BLaER1 treated with 17β-estradiol and CSF1 and Interleukin-3, amounts not matched to agents 10 nM and 100 nM (cell line): ENCODE measurements at regions not wholly inside any gene's neighbourhood (a gene's known extent, or its start where the extent isn't known, plus 50 kb on each side); places are given as distances from the start of the nearest gene placed in this dataset.

Source experiments
- H3K27ac ChIP-seq, 11 experiments: shearing (Covaris generic); formaldehyde crosslinking; 2 replicates each; pipeline ENCODE4 v1.8.1; 2022
- H3K27me3 ChIP-seq, 11 experiments: shearing (Covaris generic); formaldehyde crosslinking; 2 replicates each; pipeline ENCODE4 v1.8.1; 2022
- H3K36me3 ChIP-seq, 11 experiments: shearing (Covaris generic); formaldehyde crosslinking; 2 replicates each; pipeline ENCODE4 v1.8.1; 2022
- H3K4me1 ChIP-seq, 10 experiments: shearing (Covaris generic); formaldehyde crosslinking; 2 replicates each; pipeline ENCODE4 v1.8.1; 2022
- H3K4me2 ChIP-seq, 11 experiments: shearing (Covaris generic); formaldehyde crosslinking; 2 replicates each; pipeline ENCODE4 v1.8.1; 2022
- H3K4me3 ChIP-seq, 10 experiments: shearing (Covaris generic); formaldehyde crosslinking; 2 replicates each; pipeline ENCODE4 v1.8.1; 2022
- H3K9ac ChIP-seq, 11 experiments: shearing (Covaris generic); formaldehyde crosslinking; 2 replicates each; pipeline ENCODE4 v1.8.1; 2022
- H3K9me3 ChIP-seq, 11 experiments: shearing (Covaris generic); formaldehyde crosslinking; replicated peaks in 1 of 11; 2 replicates each; pipeline ENCODE4 v1.8.1; 2022
- H4K20me1 ChIP-seq, 11 experiments: shearing (Covaris generic); formaldehyde crosslinking; 2 replicates each; pipeline ENCODE4 v1.8.1; 2022
- Cebpa-rat ChIP-seq, 11 experiments: shearing (Covaris generic); IDR thresholded peaks; 2 replicates each; pipeline ENCODE4 v1.8.1; 2022

DNA sequence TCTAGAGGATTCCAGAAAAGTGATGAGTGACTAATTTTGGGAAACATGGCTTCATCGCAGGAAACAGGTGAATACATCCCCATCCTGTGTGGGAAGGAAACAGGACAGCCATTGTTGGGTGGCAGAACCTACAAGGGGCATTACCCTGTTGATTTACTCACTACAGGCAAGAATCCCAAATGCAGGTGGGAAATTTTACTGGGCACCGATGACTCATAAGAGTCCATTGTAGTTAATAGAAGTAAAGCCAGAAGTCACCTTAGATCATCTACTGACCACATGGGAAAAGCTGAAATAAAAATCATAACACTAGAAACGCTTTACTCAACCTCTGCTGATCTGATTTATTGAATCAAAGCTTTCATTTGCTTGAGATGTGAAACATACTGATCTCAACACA is 136.4 kb downstream of the TRIML1 start:
- Histone ChIP-seq H3K9ac (no peak overlapping the region), H3K36me3 (no peaks in the 10 kb centered on the region), H3K4me2 (no peak overlapping the region), H3K4me3 (no peak overlapping the region), H4K20me1 (no peaks in the 10 kb centered on the region), H3K9me3 (peaks cover 0 to 6% (median 0%) of the 10 kb centered on the region in 11 experiments; a peak in 1 of 22 replicates), H3K27ac (no peak overlapping the region), H3K27me3 (no peaks in the 10 kb centered on the region), H3K4me1 (peaks cover 0 to 16% (median 9%) of the 10 kb centered on the region in 10 experiments; a peak in 12 of 20 replicates)
- TF ChIP-seq Cebpa-rat (IDR thresholded peaks at IDR 0.05) = no peak

DNA sequence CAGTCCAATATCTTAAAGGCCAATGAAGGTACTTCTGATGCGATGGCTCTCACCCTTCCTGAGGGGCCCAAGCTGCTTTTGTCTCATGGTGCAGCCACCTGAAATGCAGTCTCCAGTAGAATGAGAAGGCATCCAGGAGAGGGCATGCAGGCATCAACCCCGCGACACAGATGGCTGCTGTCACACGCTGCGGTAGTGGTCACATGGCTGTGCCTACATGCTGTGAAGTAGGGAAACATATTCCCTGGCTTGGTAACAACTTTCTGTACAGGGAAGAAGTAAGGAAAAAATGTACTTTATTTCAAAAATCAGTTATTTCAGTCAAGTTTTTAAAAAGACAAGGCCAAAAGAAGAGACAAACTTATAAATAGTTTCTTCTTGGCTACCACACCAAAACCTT is 139.9 kb downstream of the TRIML1 start:
- Histone ChIP-seq H3K4me1 (peaks cover 0 to 16% (median 9%) of the 10 kb centered on the region in 10 experiments; a peak in 12 of 20 replicates), H3K9me3 (peaks cover 10 to 23% (median 15%) of the 10 kb centered on the region in 11 experiments; a peak in 20 of 22 replicates), H3K4me2 (no peak overlapping the region), H3K9ac (no peak overlapping the region), H3K27ac (no peak overlapping the region), H3K27me3 (no peaks in the 10 kb centered on the region), H4K20me1 (no peaks in the 10 kb centered on the region), H3K4me3 (no peak overlapping the region), H3K36me3 (no peaks in the 10 kb centered on the region)
- TF ChIP-seq Cebpa-rat (IDR thresholded peaks at IDR 0.05) = no peak

DNA sequence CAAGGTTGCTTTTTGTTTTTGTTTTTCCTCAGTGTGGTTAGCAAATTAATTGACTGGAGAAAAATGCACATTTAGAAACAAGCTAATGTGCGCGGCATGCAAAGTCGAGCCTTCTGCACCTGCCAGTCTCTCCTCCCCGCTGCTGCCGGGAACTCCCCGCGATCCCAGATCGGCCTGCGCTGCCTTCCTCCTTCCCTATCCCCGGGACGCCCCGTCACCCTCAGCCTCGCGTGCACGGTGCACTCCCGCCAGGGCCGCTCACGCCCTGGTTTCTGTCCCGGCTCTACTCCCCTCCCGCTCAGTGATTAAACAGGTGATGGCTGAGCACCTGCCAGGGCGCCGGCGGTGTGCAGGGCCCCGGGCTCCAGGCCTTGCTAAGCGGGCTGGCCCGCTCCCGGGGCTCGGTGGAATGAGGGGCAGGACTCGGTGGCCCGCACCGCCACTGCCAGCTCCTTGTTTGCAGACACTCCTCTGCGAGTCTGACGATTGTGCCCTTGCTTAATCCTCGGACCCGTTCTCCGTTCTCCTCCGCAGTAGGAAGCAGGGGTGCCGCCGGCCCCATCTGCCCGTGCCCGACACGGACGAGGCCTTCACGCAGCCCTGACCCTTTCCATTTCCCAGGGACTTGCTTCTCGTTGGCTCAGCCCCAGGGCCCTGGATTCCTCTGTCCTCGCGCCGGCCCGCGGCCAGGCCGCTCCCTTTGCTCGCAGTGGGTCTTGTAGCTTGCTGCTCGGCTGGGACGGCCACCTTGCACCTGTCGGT is 143.4 kb downstream of the TRIML1 start:
- H4K20me1 ChIP-seq = no peaks in the 10 kb centered on the region
- no peak overlapping the region for H3K4me3 ChIP-seq
- peaks cover 10 to 23% (median 15%) of the 10 kb centered on the region in 11 experiments; a peak in 20 of 22 replicates for H3K9me3 ChIP-seq
- TF ChIP-seq Cebpa-rat (IDR thresholded peaks at IDR 0.05) = no peak
- H3K9ac ChIP-seq = no peak overlapping the region
- no peak overlapping the region for H3K27ac ChIP-seq
- peaks cover 0 to 13% (median 8%) of the 10 kb centered on the region in 10 experiments; a peak in 12 of 20 replicates for H3K4me1 ChIP-seq
- no peak overlapping the region for H3K4me2 ChIP-seq
- H3K27me3 ChIP-seq = no peaks in the 10 kb centered on the region
- no peaks in the 10 kb centered on the region for H3K36me3 ChIP-seq

DNA sequence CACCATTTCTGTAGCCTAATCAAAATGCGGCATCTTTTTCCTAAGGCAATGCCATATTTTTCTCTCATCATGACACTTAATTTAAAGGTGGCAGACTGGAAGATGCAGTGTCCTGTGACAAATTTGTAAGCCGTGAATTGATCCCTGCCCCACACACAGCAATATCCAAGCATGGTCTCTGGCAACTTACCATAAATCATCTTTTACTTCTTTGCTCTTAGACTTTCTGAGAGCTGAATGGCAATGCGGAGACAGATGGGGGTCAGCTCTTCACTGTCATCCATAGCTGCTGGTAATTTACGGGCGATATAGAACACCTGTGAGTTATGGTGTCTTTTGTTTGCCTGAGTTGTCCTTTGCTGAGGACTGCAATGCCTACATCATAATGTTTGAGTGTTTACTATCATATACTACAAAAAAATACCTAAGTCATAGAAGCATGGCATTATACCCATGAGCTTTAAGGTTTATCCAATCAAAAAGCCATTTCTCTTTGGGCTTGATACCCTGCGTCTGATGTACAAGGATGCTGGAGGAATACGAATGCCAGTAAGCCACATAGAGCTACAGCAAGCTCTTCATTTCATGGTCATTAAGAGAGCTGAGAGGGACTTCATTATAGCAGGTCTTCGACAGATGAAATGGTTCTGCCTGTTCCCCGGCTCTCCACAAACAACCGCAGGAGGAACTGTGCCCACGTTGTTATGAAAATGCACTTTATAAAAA is 148.1 kb downstream of the TRIML1 start:
- H3K4me3 ChIP-seq = no peak overlapping the region
- no peak overlapping the region for H3K27ac ChIP-seq
- no peak overlapping the region for H3K4me2 ChIP-seq
- H3K9ac ChIP-seq = no peak overlapping the region
- no peaks in the 10 kb centered on the region for H3K36me3 ChIP-seq
- TF ChIP-seq Cebpa-rat (IDR thresholded peaks at IDR 0.05) = no peak
- H3K4me1 ChIP-seq = peaks cover 0 to 10% (median 5%) of the 10 kb centered on the region in 10 experiments; a peak in 6 of 20 replicates
- H4K20me1 ChIP-seq = no peaks in the 10 kb centered on the region
- no peaks in the 10 kb centered on the region for H3K27me3 ChIP-seq
- peaks cover 8 to 11% (median 9%) of the 10 kb centered on the region in 11 experiments; a peak in 20 of 22 replicates for H3K9me3 ChIP-seq

DNA sequence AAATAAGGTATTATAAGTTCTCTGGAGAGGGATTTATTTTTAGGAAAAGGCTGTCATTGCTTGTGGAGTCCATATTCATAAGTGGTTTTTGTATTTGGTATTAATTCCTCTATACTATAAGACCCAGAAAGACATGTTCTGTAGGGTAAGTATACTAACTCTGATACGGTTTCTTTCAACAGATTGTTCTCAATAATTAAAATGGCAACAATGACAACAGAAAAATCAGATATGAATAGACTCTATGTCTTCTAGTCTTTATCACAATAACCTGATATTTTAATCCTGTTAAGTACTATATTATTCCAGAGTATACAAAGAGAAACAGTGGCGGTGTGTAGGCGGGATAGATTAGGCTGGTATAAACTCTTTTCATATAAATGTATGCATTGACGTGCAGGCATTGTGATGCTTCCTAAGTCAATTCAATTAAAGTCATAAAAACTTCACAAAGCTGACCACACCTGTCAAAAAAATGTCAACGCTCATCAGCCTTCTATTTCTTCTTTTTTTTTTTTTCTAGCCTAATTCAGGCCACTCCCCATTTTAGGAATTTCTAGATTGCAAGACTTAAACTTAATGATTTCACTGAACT is 150.4 kb downstream of the TRIML1 start:
- no peak for TF ChIP-seq Cebpa-rat (IDR thresholded peaks at IDR 0.05)
- H3K36me3 ChIP-seq = no peaks in the 10 kb centered on the region
- H3K9me3 ChIP-seq = no peaks in the 10 kb centered on the region
- H4K20me1 ChIP-seq = no peaks in the 10 kb centered on the region
- H3K4me1 ChIP-seq = peaks cover 0 to 10% (median 5%) of the 10 kb centered on the region in 10 experiments; a peak in 6 of 20 replicates
- H3K4me3 ChIP-seq = no peak overlapping the region
- no peak overlapping the region for H3K9ac ChIP-seq
- no peak overlapping the region for H3K4me2 ChIP-seq
- no peaks in the 10 kb centered on the region for H3K27me3 ChIP-seq
- H3K27ac ChIP-seq = no peak overlapping the region

DNA sequence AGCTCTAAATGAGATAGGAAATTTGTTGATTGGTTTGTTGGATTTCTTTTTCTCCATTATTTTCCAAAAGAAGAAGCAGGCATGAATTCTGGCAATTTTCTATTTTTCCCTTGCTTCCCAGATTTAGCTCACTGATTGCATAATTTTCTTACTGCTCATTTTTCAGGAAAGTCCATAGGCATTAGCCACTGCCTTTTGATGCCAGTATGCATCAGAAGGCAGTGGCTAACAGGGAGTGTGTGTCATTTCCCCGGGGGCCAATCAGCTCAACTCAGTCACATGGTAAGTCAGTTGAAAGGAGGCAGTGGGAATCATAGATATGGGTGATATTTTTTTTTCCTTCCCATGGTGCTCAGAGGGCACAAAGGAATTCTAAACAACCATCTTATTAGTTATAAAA is 156.7 kb downstream of the TRIML1 start:
- TF ChIP-seq Cebpa-rat (IDR thresholded peaks at IDR 0.05) = no peak
- Histone ChIP-seq H3K36me3 (no peaks in the 10 kb centered on the region), H3K9ac (no peak overlapping the region), H3K4me2 (no peak overlapping the region), H4K20me1 (no peaks in the 10 kb centered on the region), H3K9me3 (peaks cover 0 to 6% (median 0%) of the 10 kb centered on the region in 11 experiments; a peak in 3 of 22 replicates), H3K4me3 (no peak overlapping the region), H3K4me1 (peaks cover 0 to 6% (median 4%) of the 10 kb centered on the region in 10 experiments; a peak in 6 of 20 replicates), H3K27me3 (no peaks in the 10 kb centered on the region), H3K27ac (no peak overlapping the region)

DNA sequence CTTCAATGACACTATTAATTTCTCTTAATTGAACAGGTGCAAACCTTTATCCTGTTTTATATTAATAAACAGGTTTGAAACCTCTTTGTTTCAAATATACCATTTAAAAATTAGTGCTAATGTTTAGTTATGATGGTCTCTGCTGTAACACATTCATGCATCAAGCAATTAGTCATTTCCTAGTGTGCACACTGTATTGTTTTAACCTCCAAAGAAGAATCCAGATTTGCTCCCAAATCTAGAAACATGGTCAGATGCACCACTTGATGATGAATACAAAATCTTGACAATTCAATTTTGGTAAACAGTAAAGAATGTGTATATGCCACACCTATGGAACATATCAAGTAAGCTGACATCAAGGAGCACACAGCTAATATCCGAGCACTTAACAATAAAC is 157.1 kb downstream of the TRIML1 start:
- no peak overlapping the region for H3K4me2 ChIP-seq
- no peak overlapping the region for H3K27ac ChIP-seq
- TF ChIP-seq Cebpa-rat (IDR thresholded peaks at IDR 0.05) = no peak
- no peaks in the 10 kb centered on the region for H4K20me1 ChIP-seq
- H3K9ac ChIP-seq = no peak overlapping the region
- H3K9me3 ChIP-seq = peaks cover 0 to 10% (median 0%) of the 10 kb centered on the region in 11 experiments; a peak in 3 of 22 replicates
- no peaks in the 10 kb centered on the region for H3K36me3 ChIP-seq
- no peak overlapping the region for H3K4me3 ChIP-seq
- peaks cover 0 to 4% (median 0%) of the 10 kb centered on the region in 10 experiments; a peak in 2 of 20 replicates for H3K4me1 ChIP-seq
- H3K27me3 ChIP-seq = no peaks in the 10 kb centered on the region

DNA sequence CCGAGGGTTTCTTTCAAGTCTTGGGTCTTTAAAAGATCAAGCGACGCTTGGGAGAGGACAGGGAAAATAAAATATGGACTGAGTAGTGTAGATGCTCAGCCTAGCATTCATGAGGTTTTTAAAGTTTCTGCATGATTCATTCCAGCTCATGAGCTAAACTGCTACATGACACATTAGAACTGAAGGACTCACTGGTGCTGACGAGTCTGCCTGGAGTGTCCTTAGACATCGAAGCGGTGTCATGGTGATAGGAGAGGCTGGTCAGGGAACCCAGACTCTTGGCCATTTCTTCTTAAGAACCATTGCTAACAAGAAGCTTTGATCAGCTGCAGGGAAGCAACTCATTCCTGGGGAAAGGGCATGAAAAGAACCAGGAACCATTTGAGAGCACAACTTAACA is 158.6 kb downstream of the TRIML1 start:
- Histone ChIP-seq H3K36me3 (no peaks in the 10 kb centered on the region), H3K9me3 (peaks cover 0 to 14% (median 0%) of the 10 kb centered on the region in 11 experiments; a peak in 4 of 22 replicates), H3K4me1 (0 out of 20 replicates have a peak, but pooled peaks cover 0 to 4% (median 0%) of the 10 kb centered on the region in 10 experiments), H3K4me2 (no peak overlapping the region), H3K27ac (no peak overlapping the region), H3K9ac (no peak overlapping the region), H4K20me1 (no peaks in the 10 kb centered on the region), H3K27me3 (no peaks in the 10 kb centered on the region), H3K4me3 (no peak overlapping the region)
- no peak for TF ChIP-seq Cebpa-rat (IDR thresholded peaks at IDR 0.05)

DNA sequence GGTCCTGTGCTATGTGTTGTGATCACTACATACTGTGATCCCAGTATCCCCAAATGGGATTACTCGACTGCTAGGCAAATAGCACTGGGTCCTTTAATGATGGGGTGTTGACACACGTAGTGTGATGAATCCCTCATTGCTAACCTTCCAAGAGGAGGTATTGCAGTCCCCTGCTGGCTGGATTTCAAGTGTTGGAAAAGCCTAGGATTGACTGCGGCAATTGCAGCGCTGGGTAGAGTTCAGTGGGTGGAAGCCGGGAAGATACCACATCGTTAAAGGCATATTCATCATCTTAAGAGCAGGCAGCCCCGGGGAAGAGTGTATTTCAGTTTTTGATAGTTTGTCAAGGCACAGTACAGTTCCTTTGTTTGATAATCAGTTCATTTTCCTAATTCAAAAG is 159.9 kb downstream of the TRIML1 start:
- H3K4me2 ChIP-seq = no peak overlapping the region
- H3K4me1 ChIP-seq = 0 out of 20 replicates have a peak, but pooled peaks cover 0 to 4% (median 0%) of the 10 kb centered on the region in 10 experiments
- no peak overlapping the region for H3K9ac ChIP-seq
- H3K27ac ChIP-seq = no peak overlapping the region
- no peaks in the 10 kb centered on the region for H3K36me3 ChIP-seq
- H3K27me3 ChIP-seq = no peaks in the 10 kb centered on the region
- H3K9me3 ChIP-seq = peaks cover 0 to 14% (median 0%) of the 10 kb centered on the region in 11 experiments; a peak in 5 of 22 replicates
- H4K20me1 ChIP-seq = no peaks in the 10 kb centered on the region
- TF ChIP-seq Cebpa-rat (IDR thresholded peaks at IDR 0.05) = no peak
- no peak overlapping the region for H3K4me3 ChIP-seq
